Astrocyte (in vitro differentiated cells and primary cell): ENCODE measurements at regions not wholly inside any gene's neighbourhood (a gene's known extent, or its start where the extent isn't known, plus 50 kb on each side); places are given as distances from the start of the nearest gene placed in this dataset.

ENCODE experiments used
- DNase-seq: peaks from one replicate; pipeline ENCODE4 v3.0.0-alpha.2; 2010; ENCODE audit warnings: low read depth
- FAIRE-seq: peaks from 2 replicates; lab custom pipeline; 2011; peaks lifted over from hg19 to GRCh38; lab: Jason Lieb, UNC
- H2AFZ ChIP-seq: 2 replicates; pipeline ENCODE4 v1.6.0; 2012; ENCODE audit warnings: low read depth, low read length, inconsistent platforms
- H3K27ac ChIP-seq: 2 replicates; pipeline ENCODE4 v1.5.1; 2011; ENCODE audit warnings: low read depth, low read length, inconsistent platforms
- H3K27me3 ChIP-seq: 2 replicates; pipeline ENCODE4 v1.6.0; 2011; ENCODE audit warnings: low read length, inconsistent platforms; ENCODE audit not compliant: insufficient read depth
- H3K36me3 ChIP-seq: 2 replicates; pipeline ENCODE4 v1.5.1; 2011; ENCODE audit warnings: low read length, inconsistent platforms; ENCODE audit not compliant: insufficient read depth
- H3K4me1 ChIP-seq: 2 replicates; pipeline ENCODE4 v1.5.1; 2011; ENCODE audit warnings: low read length, inconsistent platforms; ENCODE audit not compliant: insufficient read depth
- H3K4me2 ChIP-seq: 2 replicates; pipeline ENCODE4 v1.6.0; 2012; ENCODE audit warnings: low read length, inconsistent platforms
- H3K4me3 ChIP-seq: 2 replicates; pipeline ENCODE4 v1.5.1; 2011; ENCODE audit warnings: low read depth, mild to moderate bottlenecking, low read length, inconsistent platforms; ENCODE audit not compliant: insufficient read depth
- H3K79me2 ChIP-seq: 2 replicates; pipeline ENCODE4 v1.6.0; 2012; ENCODE audit warnings: mild to moderate bottlenecking, low read length, inconsistent platforms; ENCODE audit not compliant: insufficient read depth
- H3K9ac ChIP-seq: 2 replicates; pipeline ENCODE4 v1.6.0; 2012; ENCODE audit warnings: mild to moderate bottlenecking, low read length, inconsistent platforms
- H3K9me3 ChIP-seq: 2 replicates; pipeline ENCODE4 v1.5.1; 2012; ENCODE audit warnings: low read depth, mild to moderate bottlenecking, low read length, inconsistent platforms; ENCODE audit not compliant: insufficient read depth
- H4K20me1 ChIP-seq: 2 replicates; pipeline ENCODE4 v1.6.0; 2012; ENCODE audit warnings: low read length, inconsistent platforms; ENCODE audit not compliant: insufficient read depth
- H3K27ac Mint-ChIP-seq: one replicate; pipeline ENCODE4 v1.8.0; 2021; ENCODE audit warnings: mild to moderate bottlenecking, mixed read lengths; ENCODE audit not compliant: unreplicated experiment
- H3K27me3 Mint-ChIP-seq: one replicate; pipeline ENCODE4 v1.8.0; 2021; ENCODE audit warnings: low read depth, mixed read lengths; ENCODE audit not compliant: unreplicated experiment
- H3K36me3 Mint-ChIP-seq: one replicate; pipeline ENCODE4 v1.8.0; 2021; ENCODE audit warnings: low read depth, mixed read lengths; ENCODE audit not compliant: unreplicated experiment
- H3K4me1 Mint-ChIP-seq: one replicate; pipeline ENCODE4 v1.8.0; 2021; ENCODE audit warnings: low read depth, mixed read lengths; ENCODE audit not compliant: unreplicated experiment
- H3K4me3 Mint-ChIP-seq: one replicate; pipeline ENCODE4 v1.8.0; 2021; ENCODE audit warnings: mild to moderate bottlenecking, moderate library complexity, mixed read lengths; ENCODE audit not compliant: unreplicated experiment
- H3K9me3 Mint-ChIP-seq: one replicate; pipeline ENCODE4 v1.8.0; 2021; ENCODE audit warnings: mild to moderate bottlenecking, mixed read lengths; ENCODE audit not compliant: unreplicated experiment
- CTCF ChIP-seq: IDR thresholded peaks from 2 replicates; pipeline ENCODE4 v1.5.1; 2011; ENCODE audit warnings: low read depth, mild to moderate bottlenecking, inconsistent platforms, low read length, moderate library complexity; ENCODE audit not compliant: insufficient read depth
- EZH2 ChIP-seq: IDR thresholded peaks from 2 replicates; pipeline ENCODE4 v1.6.1; 2012; ENCODE audit warnings: mild to moderate bottlenecking, low read length, inconsistent platforms; ENCODE audit not compliant: insufficient read depth

GRCh38 chr12:92341065-92341668, 195.5 kb upstream of the BTG1 start:
- H3K27me3 Mint-ChIP-seq = no peaks in the 10 kb centered on the region
- no peak overlapping the region for H3K9ac ChIP-seq
- H3K27ac ChIP-seq = no peak overlapping the region

GRCh38 chr12:92340441-92341064, 194.9 kb upstream of the BTG1 start:
- TF ChIP-seq CTCF = no peak
- TF ChIP-seq EZH2 = no peak
- DNase-seq = no peak
- Mint-ChIP-seq H3K36me3 (no peaks in the 10 kb centered on the region), H3K27ac (no peak overlapping the region), H3K27me3 (no peaks in the 10 kb centered on the region), H3K9me3 (no peaks in the 10 kb centered on the region), H3K4me1 (peaks cover 4% of the 10 kb centered on the region), H3K4me3 (no peak overlapping the region)
- H4K20me1 ChIP-seq = no peaks in the 10 kb centered on the region
- no peaks in the 10 kb centered on the region for H3K27me3 ChIP-seq
- no peaks in the 10 kb centered on the region for H3K36me3 ChIP-seq
- H3K4me2 ChIP-seq = no peak overlapping the region
- H3K9me3 ChIP-seq = no peaks in the 10 kb centered on the region
- no peak for FAIRE-seq
- H3K4me1 ChIP-seq = no peaks in the 10 kb centered on the region
- H3K9ac ChIP-seq = no peak overlapping the region
- H3K27ac ChIP-seq = no peak overlapping the region
- no peak overlapping the region for H2AFZ ChIP-seq
- no peaks in the 10 kb centered on the region for H3K79me2 ChIP-seq
- H3K4me3 ChIP-seq = no peak overlapping the region

More at GRCh38 chr12:92341065-92341668, 195.5 kb upstream of the BTG1 start:
- DNase-seq = no peak
- Histone ChIP-seq H4K20me1 (no peaks in the 10 kb centered on the region), H3K9me3 (no peaks in the 10 kb centered on the region), H3K4me1 (no peaks in the 10 kb centered on the region), H2AFZ (no peak overlapping the region), H3K4me3 (no peak overlapping the region), H3K27me3 (no peaks in the 10 kb centered on the region), H3K4me2 (no peak overlapping the region), H3K36me3 (no peaks in the 10 kb centered on the region), H3K79me2 (no peaks in the 10 kb centered on the region)
- FAIRE-seq = no peak
- no peak overlapping the region for H3K27ac Mint-ChIP-seq
- H3K4me3 Mint-ChIP-seq = no peak overlapping the region
- no peak for TF ChIP-seq CTCF
- TF ChIP-seq EZH2 = no peak
- no peaks in the 10 kb centered on the region for H3K9me3 Mint-ChIP-seq
- H3K36me3 Mint-ChIP-seq = no peaks in the 10 kb centered on the region
- peaks cover 4% of the 10 kb centered on the region for H3K4me1 Mint-ChIP-seq

- Mint-ChIP-seq H3K4me1 (peaks cover 4% of the 10 kb centered on the region), H3K27ac (no peak overlapping the region), H3K27me3 (no peaks in the 10 kb centered on the region), H3K36me3 (no peaks in the 10 kb centered on the region), H3K9me3 (no peaks in the 10 kb centered on the region), H3K4me3 (no peak overlapping the region)
- Histone ChIP-seq H3K36me3 (no peaks in the 10 kb centered on the region), H3K4me1 (no peaks in the 10 kb centered on the region), H3K27ac (no peak overlapping the region), H3K9ac (no peak overlapping the region), H3K4me2 (no peak overlapping the region), H3K79me2 (no peaks in the 10 kb centered on the region), H2AFZ (no peak overlapping the region), H3K27me3 (no peaks in the 10 kb centered on the region), H3K4me3 (no peak overlapping the region), H3K9me3 (no peaks in the 10 kb centered on the region), H4K20me1 (no peaks in the 10 kb centered on the region)
- TF ChIP-seq EZH2 = no peak
- no peak for TF ChIP-seq CTCF
- DNase-seq (no peak), FAIRE-seq (no peak)
Measured at GRCh38 chr12:92340003-92340402, 194.4 kb upstream of the BTG1 start.
